Anterior cingulate cortex (tissue), 58 donors: ENCODE measurements at regions not wholly inside any gene's neighbourhood (a gene's known extent, or its start where the extent isn't known, plus 50 kb on each side); places are given as distances from the start of the nearest gene placed in this dataset.

Experiments used
- DNase-seq, 58 donors: peaks; one replicate each; lab custom pipeline; 2025; lab: John Stamatoyannopoulos, UW

DNA sequence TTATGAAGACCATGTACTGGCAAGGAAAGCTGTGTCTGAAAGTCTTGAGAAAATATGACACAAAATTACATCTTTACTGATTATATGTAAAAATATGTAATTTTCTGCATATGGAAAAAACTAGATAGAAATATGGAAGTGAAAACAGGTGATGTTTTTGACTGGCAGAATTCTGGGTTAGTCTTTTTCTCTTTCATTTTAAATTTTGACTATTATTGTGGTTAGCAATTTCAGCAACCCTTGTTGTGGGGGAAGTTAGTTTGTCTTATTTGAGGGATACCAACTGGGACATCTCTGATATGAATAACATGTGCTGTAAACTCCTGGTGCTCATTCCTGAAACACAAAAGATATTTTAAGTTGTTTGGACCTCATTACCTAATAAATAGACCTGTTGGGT, 49.9 kb upstream of the CPEB2 start:
- DNase-seq, result no peak
